Lung (tissue), 11 donors: ENCODE measurements at regions not wholly inside any gene's neighbourhood (a gene's known extent, or its start where the extent isn't known, plus 50 kb on each side); places are given as distances from the start of the nearest gene placed in this dataset.

Source experiments
- ATAC-seq: fragments of 200-7000 bp; cut with Tn5 transposase; one replicate; pipeline ENCODE4 v1.9.1; 2020; ENCODE audit warnings: moderate number of reproducible peaks; ENCODE audit not compliant: insufficient read depth, low FRiP score
- DNase-seq, 3 donors: peaks; one replicate each; pipeline ENCODE4 v3.0.0-alpha.2; 2013 to 2017
- H3K27ac ChIP-seq, 2 donors: one replicate each; pipeline ENCODE4 v1.5.1; 2013; ENCODE audit warnings: mild to moderate bottlenecking in 2 of 2, moderate library complexity in 2 of 2, control low read depth in 1 of 2, inconsistent platforms in 1 of 2, low read depth in 1 of 2, low read length in 1 of 2
- H3K27me3 ChIP-seq, 3 donors: one replicate each; pipeline ENCODE4 v1.5.1; 2013; ENCODE audit warnings: low read length in 2 of 3; ENCODE audit not compliant: control insufficient read depth in 3 of 3, insufficient read depth in 3 of 3
- H3K36me3 ChIP-seq, 4 donors: one replicate each; pipeline ENCODE4 v1.5.1; 2013; ENCODE audit warnings: low read length in 4 of 4, mild to moderate bottlenecking in 1 of 4, moderate library complexity in 1 of 4; ENCODE audit not compliant: control insufficient read depth in 4 of 4, insufficient read depth in 4 of 4
- H3K4me1 ChIP-seq, 5 donors: one replicate each; pipeline ENCODE4 v1.5.1; 2013; ENCODE audit warnings: low read length in 5 of 5, mild to moderate bottlenecking in 2 of 5, moderate library complexity in 1 of 5; ENCODE audit not compliant: control insufficient read depth in 5 of 5, insufficient read depth in 5 of 5
- H3K4me3 ChIP-seq: one replicate; pipeline ENCODE4 v1.5.1; 2013; ENCODE audit warnings: mild to moderate bottlenecking, control low read depth, moderate library complexity
- H3K9ac ChIP-seq, 2 donors: one replicate each; pipeline ENCODE4 v1.5.1; 2013; ENCODE audit warnings: low read length in 2 of 2, control low read depth in 1 of 2; ENCODE audit not compliant: insufficient read depth in 1 of 2
- H3K9me3 ChIP-seq, 4 donors: one replicate each; pipeline ENCODE4 v1.5.1; 2013; ENCODE audit warnings: low read length in 3 of 4, mild to moderate bottlenecking in 1 of 4, moderate library complexity in 1 of 4; ENCODE audit not compliant: control insufficient read depth in 4 of 4, insufficient read depth in 3 of 4
- CTCF ChIP-seq: IDR thresholded peaks from 2 replicates; pipeline ENCODE4 v1.5.1; 2012; ENCODE audit warnings: mild to moderate bottlenecking; ENCODE audit errors: control extremely low read depth, extremely low read depth
- WGBS, 2 donors: extraction: QIAGEN DNeasy Blood & Tissue Kit; methylation state at CpG; one replicate each; pipeline ENCODE4 v1.1.7; 2013; 5-methylcytosine and 5-hydroxymethylcytosine counted together
- donor health status: control.
- donor health status: control.
- donor health status: Bipolar disorder and iron deficiency.
- donor health status: healthy.
- donor health status: DM: yes; HTN: yes; CAD: no.

- no peak overlapping the region for H3K4me3 ChIP-seq
- H3K9me3 ChIP-seq, result peaks cover 0 to 2% (median 0%) of the 10 kb centered on the region in 4 donors
- DNase-seq (no peak), ATAC-seq (no peak)
- TF ChIP-seq CTCF, result no peak
- no peaks in the 10 kb centered on the region for H3K4me1 ChIP-seq
- no peak overlapping the region for H3K27ac ChIP-seq
- H3K9ac ChIP-seq, result no peak overlapping the region
- 77% methylated on average over 4 of the region's 4 CpGs for WGBS, 2 donors
- H3K36me3 ChIP-seq, result no peaks in the 10 kb centered on the region
- no peaks in the 10 kb centered on the region for H3K27me3 ChIP-seq
Observed at GRCh38 chr10:107898392-107898791, 733.9 kb upstream of the SORCS1 start.

DNA sequence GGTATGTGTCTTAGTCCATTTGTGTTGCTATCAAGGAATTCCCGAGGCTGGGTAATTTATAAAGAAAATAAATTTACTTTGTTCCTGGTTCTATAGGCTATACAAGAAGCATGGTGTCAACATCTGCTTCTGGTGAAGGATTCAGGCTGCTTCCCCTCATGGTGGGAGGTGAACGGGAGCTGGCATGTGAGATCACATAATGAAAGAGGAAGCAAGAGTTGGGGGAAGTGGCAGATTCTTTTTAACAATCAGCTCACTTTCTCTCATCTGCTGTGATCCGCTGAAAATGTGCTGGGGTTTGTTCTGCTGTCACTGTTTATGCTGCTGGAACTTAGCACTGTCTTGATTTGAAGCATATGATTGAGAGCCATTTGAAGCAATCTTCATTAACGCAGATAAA, 730.0 kb upstream of the SORCS1 start:
- 43 to 44% methylated on average over 4 of the region's 4 CpGs for WGBS, 2 donors
- Histone ChIP-seq H3K9ac (no peak overlapping the region), H3K27ac (no peak overlapping the region), H3K27me3 (no peaks in the 10 kb centered on the region), H3K9me3 (no peaks in the 10 kb centered on the region), H3K4me3 (no peak overlapping the region), H3K4me1 (no peaks in the 10 kb centered on the region), H3K36me3 (no peaks in the 10 kb centered on the region)
- DNase-seq (no peak), ATAC-seq (no peak)
- TF ChIP-seq CTCF, result no peak

GRCh38 chr10:107889105-107889504, 724.6 kb upstream of the SORCS1 start:
- no peak overlapping the region for H3K4me3 ChIP-seq
- WGBS, 2 donors, result 49 to 57% methylated on average over 2 of the region's 2 CpGs
- TF ChIP-seq CTCF, result no peak
- no peak overlapping the region for H3K9ac ChIP-seq
- no peaks in the 10 kb centered on the region for H3K36me3 ChIP-seq
- H3K9me3 ChIP-seq, result no peaks in the 10 kb centered on the region
- DNase-seq (no peak), ATAC-seq (no peak)
- H3K27ac ChIP-seq, result no peak overlapping the region
- no peaks in the 10 kb centered on the region for H3K27me3 ChIP-seq
- no peaks in the 10 kb centered on the region for H3K4me1 ChIP-seq

DNA sequence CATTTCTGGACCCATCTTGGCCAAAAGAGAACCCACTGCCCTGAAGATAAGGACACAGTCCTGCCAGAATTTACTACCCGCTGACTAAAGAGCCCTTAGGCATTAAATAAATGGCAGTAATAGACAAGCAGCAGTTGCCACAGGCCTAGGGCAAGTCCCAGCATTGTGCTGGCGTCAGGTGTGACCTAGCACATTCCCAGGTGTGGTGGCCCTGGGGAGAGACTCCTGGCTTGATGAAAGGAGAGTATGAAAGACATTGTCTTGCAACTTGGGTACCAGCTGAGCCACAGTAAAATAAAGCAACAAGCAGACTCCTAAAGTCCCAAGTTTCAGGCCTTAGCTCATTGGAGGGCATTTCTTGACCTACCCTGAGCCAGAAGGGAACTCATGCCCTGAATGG, 715.7 kb upstream of the SORCS1 start:
- H3K9ac ChIP-seq, result no peak overlapping the region
- no peaks in the 10 kb centered on the region for H3K4me1 ChIP-seq
- ATAC-seq, result no peak
- H3K27ac ChIP-seq, result no peak overlapping the region
- H3K9me3 ChIP-seq, result peaks cover 0 to 3% (median 1%) of the 10 kb centered on the region in 4 donors
- H3K36me3 ChIP-seq, result no peaks in the 10 kb centered on the region
- H3K27me3 ChIP-seq, result no peaks in the 10 kb centered on the region
- 76 to 78% methylated on average over 2 of the region's 2 CpGs for WGBS, 2 donors
- no peak for TF ChIP-seq CTCF
- no peak overlapping the region for H3K4me3 ChIP-seq
- no peak for DNase-seq
